ENCODE measurements at regions not wholly inside any gene's neighbourhood (a gene's known extent, or its start where the extent isn't known, plus 50 kb on each side); places are given as distances from the start of the nearest gene placed in this dataset.
"Not testable (repeated sequence)": the region's sequence is repeated elsewhere in the genome, so short reads cannot be mapped to it uniquely, and the experiment has no call there.

GRCh38 chr2:11079136-11079824 lies 76.0 kb upstream of the SLC66A3 start:
- TF ChIP-seq CTCF (IDR thresholded peaks at IDR 0.05; ENCODE audit: low read depth, low read length), result no peak
- DNase-seq (ENCODE audit: low read depth in 1 of 2, low spot score in 1 of 2), result no peak
- no peak overlapping the region for H3K4me3 ChIP-seq
- H3K27me3 ChIP-seq, result no peaks in the 10 kb centered on the region
- no peaks in the 10 kb centered on the region for H3K36me3 ChIP-seq
- H3K4me1 ChIP-seq (ENCODE audit: low read depth), result no peaks in the 10 kb centered on the region
- H3K27ac ChIP-seq, result no peak overlapping the region
- H3K9me3 ChIP-seq (ENCODE audit: low read depth), result no peaks in the 10 kb centered on the region

- Histone ChIP-seq H3K27me3 (no peaks in the 10 kb centered on the region), H3K9me3 (ENCODE audit: low read depth) (no peaks in the 10 kb centered on the region), H3K4me3 (no peak overlapping the region), H3K4me1 (ENCODE audit: low read depth) (no peaks in the 10 kb centered on the region), H3K36me3 (no peaks in the 10 kb centered on the region), H3K27ac (no peak overlapping the region)
- no peak for DNase-seq (ENCODE audit: low read depth in 1 of 2, low spot score in 1 of 2)
- TF ChIP-seq CTCF (IDR thresholded peaks at IDR 0.05; ENCODE audit: low read depth, low read length), result no peak
These were observed 74.8 kb upstream of the SLC66A3 start for GRCh38 chr2:11080253-11081115.

GRCh38 chr2:11082880-11083279 lies 72.4 kb upstream of the SLC66A3 start:
- no peak for TF ChIP-seq CTCF (IDR thresholded peaks at IDR 0.05; ENCODE audit: low read depth, low read length)
- Histone ChIP-seq H3K9me3 (ENCODE audit: low read depth) (no peaks in the 10 kb centered on the region), H3K4me3 (no peak overlapping the region), H3K4me1 (ENCODE audit: low read depth) (no peaks in the 10 kb centered on the region), H3K27me3 (no peaks in the 10 kb centered on the region), H3K27ac (no peak overlapping the region), H3K36me3 (no peaks in the 10 kb centered on the region)
- DNase-seq (ENCODE audit: low read depth in 1 of 2, low spot score in 1 of 2), result no peak

- H3K36me3 ChIP-seq; H3K27me3 ChIP-seq; H3K4me3 ChIP-seq; DNase-seq (ENCODE audit: low read depth in 1 of 2, low spot score in 1 of 2); H3K27ac ChIP-seq; H3K9me3 ChIP-seq (ENCODE audit: low read depth); H3K4me1 ChIP-seq (ENCODE audit: low read depth): not testable (repeated sequence)
These were observed 66.4 kb upstream of the SLC66A3 start for GRCh38 chr2:11088821-11089220.

GRCh38 chr2:11090187-11090586 lies 65.1 kb upstream of the SLC66A3 start:
- H3K9me3 ChIP-seq (ENCODE audit: low read depth), result no peaks in the 10 kb centered on the region
- TF ChIP-seq CTCF (IDR thresholded peaks at IDR 0.05; ENCODE audit: low read depth, low read length), result no peak
- no peak for DNase-seq (ENCODE audit: low read depth in 1 of 2, low spot score in 1 of 2)

GRCh38 chr2:11092701-11093335 lies 62.4 kb upstream of the SLC66A3 start:
- Histone ChIP-seq H3K4me3 (no peak overlapping the region), H3K36me3 (no peaks in the 10 kb centered on the region), H3K4me1 (ENCODE audit: low read depth) (no peaks in the 10 kb centered on the region), H3K27ac (no peak overlapping the region), H3K27me3 (no peaks in the 10 kb centered on the region), H3K9me3 (ENCODE audit: low read depth) (no peaks in the 10 kb centered on the region)
- no peak for TF ChIP-seq CTCF (IDR thresholded peaks at IDR 0.05; ENCODE audit: low read depth, low read length)
- DNase-seq (ENCODE audit: low read depth in 1 of 2, low spot score in 1 of 2), result no peak

More at GRCh38 chr2:11090187-11090586, 65.1 kb upstream of the SLC66A3 start:
- H3K27me3 ChIP-seq, result no peaks in the 10 kb centered on the region
- no peak overlapping the region for H3K4me3 ChIP-seq
- no peaks in the 10 kb centered on the region for H3K36me3 ChIP-seq
- no peaks in the 10 kb centered on the region for H3K4me1 ChIP-seq (ENCODE audit: low read depth)
- H3K27ac ChIP-seq, result no peak overlapping the region

All from cardiac muscle cell (in vitro differentiated cells and primary cell).